Left ventricle myocardium inferior (tissue), 1 donor: ENCODE measurements at regions not wholly inside any gene's neighbourhood (a gene's known extent, or its start where the extent isn't known, plus 50 kb on each side); places are given as distances from the start of the nearest gene placed in this dataset.

Experiments used
- DNase-seq: peaks from one replicate; pipeline ENCODE4 v3.0.0-alpha.2; 2020
- H3K27ac ChIP-seq: fragments of 200-600 bp; replicated peaks from 2 replicates; pipeline ENCODE4 v1.8.0; 2021
- H3K27me3 ChIP-seq: fragments of 200-600 bp; 2 replicates; pipeline ENCODE4 v1.8.0; 2021; ENCODE audit warnings: low read depth
- H3K36me3 ChIP-seq: fragments of 200-600 bp; 2 replicates; pipeline ENCODE4 v1.8.0; 2021
- H3K4me1 ChIP-seq: fragments of 200-600 bp; 2 replicates; pipeline ENCODE4 v1.8.0; 2021
- H3K4me3 ChIP-seq: fragments of 200-600 bp; 2 replicates; pipeline ENCODE4 v1.8.0; 2021; ENCODE audit warnings: mild to moderate bottlenecking, moderate library complexity
- H3K9me3 ChIP-seq: fragments of 200-600 bp; replicated peaks from 2 replicates; pipeline ENCODE4 v1.8.0; 2021
- CTCF ChIP-seq: fragments of 200-600 bp; IDR thresholded peaks from 2 replicates; pipeline ENCODE4 v1.8.0; 2021; ENCODE audit warnings: antibody characterized with exemption, mild to moderate bottlenecking, borderline replicate concordance
- intact Hi-C: fragments of 100-400 bp; cut with micrococcal nuclease; formaldehyde crosslinking; loops from one replicate; pipeline ENCODE4 v1.11.0; 2022
- donor health status: DM: no; HTN: yes; CAD: no; lungs with severe emphysema.

GRCh38 chr1:157231846-157232525, 93.8 kb upstream of the ETV3 start:
- peaks cover 15% of the 10 kb centered on the region for H3K27me3 ChIP-seq
- DNase-seq: no peak
- intact Hi-C loops: no loop called here
- H3K36me3 ChIP-seq: no peaks in the 10 kb centered on the region
- TF ChIP-seq CTCF: no peak
- H3K9me3 ChIP-seq: no peaks in the 10 kb centered on the region
- H3K4me1 ChIP-seq: no peaks in the 10 kb centered on the region
- H3K4me3 ChIP-seq: no peak overlapping the region
- H3K27ac ChIP-seq: no peak overlapping the region

- H3K4me3 ChIP-seq: no peak overlapping the region
- H3K4me1 ChIP-seq: no peaks in the 10 kb centered on the region
- no peak for DNase-seq
- TF ChIP-seq CTCF: no peak
- H3K9me3 ChIP-seq: peaks cover 3% of the 10 kb centered on the region
- H3K36me3 ChIP-seq: no peaks in the 10 kb centered on the region
- peaks cover 23% of the 10 kb centered on the region for H3K27me3 ChIP-seq
- intact Hi-C loops: no loop called here
- H3K27ac ChIP-seq: no peak overlapping the region
These were observed 92.3 kb upstream of the ETV3 start for GRCh38 chr1:157230500-157230899.

- intact Hi-C loops: no loop called here
- no peaks in the 10 kb centered on the region for H3K36me3 ChIP-seq
- DNase-seq: no peak
- H3K9me3 ChIP-seq: peaks cover 12% of the 10 kb centered on the region
- H3K4me3 ChIP-seq: no peak overlapping the region
- no peaks in the 10 kb centered on the region for H3K4me1 ChIP-seq
- H3K27ac ChIP-seq: no peak overlapping the region
- no peak for TF ChIP-seq CTCF
- peaks cover 36% of the 10 kb centered on the region for H3K27me3 ChIP-seq
These were observed 89.5 kb upstream of the ETV3 start for GRCh38 chr1:157227700-157228099.

GRCh38 chr1:157226739-157227138, 88.5 kb upstream of the ETV3 start:
- Histone ChIP-seq H3K36me3 (no peaks in the 10 kb centered on the region), H3K4me1 (no peaks in the 10 kb centered on the region), H3K27ac (no peak overlapping the region), H3K27me3 (peaks cover 36% of the 10 kb centered on the region), H3K9me3 (peaks cover 12% of the 10 kb centered on the region), H3K4me3 (no peak overlapping the region)
- no peak for TF ChIP-seq CTCF
- intact Hi-C loops: no loop called here
- no peak for DNase-seq

GRCh38 chr1:157219600-157219999, 81.4 kb upstream of the ETV3 start:
- Histone ChIP-seq H3K27me3 (peaks cover 43% of the 10 kb centered on the region), H3K4me3 (no peak overlapping the region), H3K4me1 (no peaks in the 10 kb centered on the region), H3K27ac (no peak overlapping the region), H3K9me3 (peaks cover 17% of the 10 kb centered on the region), H3K36me3 (no peaks in the 10 kb centered on the region)
- intact Hi-C loops: no loop called here
- DNase-seq: no peak
- no peak for TF ChIP-seq CTCF
